Gastrocnemius medialis (tissue), 4 donors: ENCODE measurements at regions not wholly inside any gene's neighbourhood (a gene's known extent, or its start where the extent isn't known, plus 50 kb on each side); places are given as distances from the start of the nearest gene placed in this dataset.

Experiments used
- CTCF ChIP-seq, 5 experiments: fragments of 450-650 bp in 3 of 5; fragments of 200-600 bp in 2 of 5; sonication (generic) in 2 of 5; IDR thresholded peaks in 4 of 5; conservative IDR thresholded peaks in 1 of 5; 1 replicate in 4 of 5; 2 replicates in 1 of 5; pipeline ENCODE4 v1.5.1; 2016 to 2019; ENCODE audit warnings: antibody characterized with exemption in 5 of 5, mild to moderate bottlenecking in 3 of 5, moderate library complexity in 3 of 5
- POLR2A ChIP-seq, 2 donors: fragments of 450-650 bp; IDR thresholded peaks; one replicate each; pipeline ENCODE4 v1.6.1; 2017; ENCODE audit warnings: antibody characterized with exemption in 2 of 2, mild to moderate bottlenecking in 2 of 2, moderate library complexity in 2 of 2

GRCh38 chr12:85352016-85352415, 72.0 kb downstream of the ALX1 start:
- TF ChIP-seq CTCF (IDR thresholded peaks at IDR 0.05 in 4 of 5, conservative IDR thresholded peaks at IDR 0.05 in 1 of 5) = no peak
- no peak for TF ChIP-seq POLR2A (IDR thresholded peaks at IDR 0.05)
